IMR-90 (cell line): ENCODE measurements at regions not wholly inside any gene's neighbourhood (a gene's known extent, or its start where the extent isn't known, plus 50 kb on each side); places are given as distances from the start of the nearest gene placed in this dataset.

Experiments used
- ATAC-seq: fragments of 200-7000 bp; cut with Tn5 transposase; 2 replicates; pipeline ENCODE4 v1.9.1; 2020; ENCODE audit warnings: low read depth, mild to moderate bottlenecking, moderate library complexity
- BruUV-seq: library from RNA; stranded (reverse); fragments of 400-500 nt; replicated peaks from 2 replicates; lab custom pipeline; 2021; lab: Mats Ljungman, UMichigan
- CTCF ChIA-PET: fragments of 300-600 bp; formaldehyde crosslinking; extraction: SDS; loops from one replicate; lab custom pipeline; 2021; ENCODE audit warnings: antibody characterized with exemption; lab: Yijun Ruan, JAX
- POLR2A ChIA-PET: fragments of 300-600 bp; sonication (Branson Sonifier 250); formaldehyde crosslinking; loops from one replicate; lab custom pipeline; 2022; ENCODE audit warnings: antibody characterized with exemption; ENCODE audit not compliant: unreplicated experiment; lab: Charles Lee
- DNase-seq: peaks from one replicate; pipeline ENCODE4 v3.0.0; 2013
- H2AFZ ChIP-seq: replicated peaks from 2 replicates; pipeline ENCODE3; 2013; ENCODE audit warnings: low read length, mild to moderate bottlenecking; ENCODE audit not compliant: poor library complexity
- H2AK5ac ChIP-seq: 2 replicates; pipeline ENCODE4 v1.6.1; 2013; ENCODE audit warnings: low read depth, low read length, inconsistent platforms
- H2AK9ac ChIP-seq: replicated peaks from 2 replicates; pipeline ENCODE3; 2013; ENCODE audit warnings: mild to moderate bottlenecking, low read depth, low read length, moderate library complexity; ENCODE audit not compliant: poor library complexity
- H2BK120ac ChIP-seq: 2 replicates; pipeline ENCODE4 v1.6.1; 2013; ENCODE audit warnings: low read depth, low read length, inconsistent platforms
- H2BK15ac ChIP-seq: 3 replicates; pipeline ENCODE4 v1.6.1; 2013; ENCODE audit warnings: low read depth, low read length, inconsistent platforms
- H2BK20ac ChIP-seq: 2 replicates; pipeline ENCODE4 v1.6.1; 2013; ENCODE audit warnings: low read depth, mild to moderate bottlenecking, inconsistent platforms, low read length, moderate library complexity
- H2BK5ac ChIP-seq: 2 replicates; pipeline ENCODE4 v1.6.1; 2013; ENCODE audit warnings: mild to moderate bottlenecking, low read depth, low read length, inconsistent platforms; ENCODE audit not compliant: poor library complexity, severe bottlenecking
- H3K14ac ChIP-seq: replicated peaks from 2 replicates; pipeline ENCODE4 v1.6.1; 2013; ENCODE audit warnings: low read depth, low read length, inconsistent platforms
- H3K18ac ChIP-seq: 2 replicates; pipeline ENCODE4 v1.6.1; 2013; ENCODE audit warnings: low read depth, low read length, control low read depth
- H3K23ac ChIP-seq: 2 replicates; pipeline ENCODE4 v1.6.1; 2013; ENCODE audit warnings: low read depth, low read length, inconsistent platforms
- H3K27ac ChIP-seq: 2 replicates; pipeline ENCODE4 v1.5.1; 2013; ENCODE audit warnings: mild to moderate bottlenecking, control low read depth, low read length; ENCODE audit not compliant: insufficient read depth
- H3K27me3 ChIP-seq: 2 replicates; pipeline ENCODE4 v1.6.1; 2013; ENCODE audit warnings: low read length; ENCODE audit not compliant: control insufficient read depth, insufficient read depth
- H3K36me3 ChIP-seq: 2 replicates; pipeline ENCODE4 v1.6.1; 2013; ENCODE audit warnings: low read length, mixed read lengths; ENCODE audit not compliant: control insufficient read depth, insufficient read depth
- H3K4ac ChIP-seq: 2 replicates; pipeline ENCODE4 v1.6.1; 2013; ENCODE audit warnings: low read depth, low read length, inconsistent platforms
- H3K4me1 ChIP-seq: 2 replicates; pipeline ENCODE4 v1.6.1; 2013; ENCODE audit warnings: low read length, mixed read lengths; ENCODE audit not compliant: control insufficient read depth, insufficient read depth
- H3K4me2 ChIP-seq: 2 replicates; pipeline ENCODE4 v1.6.1; 2013; ENCODE audit warnings: low read depth, mild to moderate bottlenecking, control low read depth, low read length, moderate library complexity
- H3K4me3 ChIP-seq: 2 replicates; pipeline ENCODE4 v1.5.1; 2013; ENCODE audit warnings: low read depth, mild to moderate bottlenecking, control low read depth, low read length, moderate library complexity; ENCODE audit not compliant: insufficient read depth
- H3K56ac ChIP-seq: 2 replicates; pipeline ENCODE4 v1.6.1; 2013; ENCODE audit warnings: low read length, inconsistent platforms; ENCODE audit not compliant: insufficient read depth; ENCODE audit errors: extremely low read depth
- H3K79me1 ChIP-seq, 2 experiments: 2 replicates each; pipeline ENCODE4 v1.6.1; 2013; ENCODE audit warnings: low read length in 2 of 2, inconsistent platforms in 1 of 2, low read depth in 1 of 2
- H3K9ac ChIP-seq: 2 replicates; pipeline ENCODE4 v1.6.1; 2013; ENCODE audit warnings: low read depth, low read length, control low read depth
- H3K9me1 ChIP-seq: 2 replicates; pipeline ENCODE4 v1.6.1; 2013; ENCODE audit warnings: low read length, inconsistent platforms; ENCODE audit not compliant: insufficient read depth
- H3K9me3 ChIP-seq: 2 replicates; pipeline ENCODE4 v1.6.1; 2013; ENCODE audit warnings: low read length; ENCODE audit not compliant: control insufficient read depth, insufficient read depth
- H4K20me1 ChIP-seq: 2 replicates; pipeline ENCODE4 v1.6.1; 2013; ENCODE audit warnings: low read length, inconsistent platforms; ENCODE audit not compliant: insufficient read depth
- H4K5ac ChIP-seq: 2 replicates; pipeline ENCODE4 v1.6.1; 2013; ENCODE audit warnings: mild to moderate bottlenecking, low read depth, low read length, control low read depth
- H4K8ac ChIP-seq, 2 experiments: 2 replicates each; pipeline ENCODE4 v1.6.1; 2013; ENCODE audit warnings: low read depth in 2 of 2, low read length in 2 of 2, control low read depth in 1 of 2, inconsistent platforms in 1 of 2
- H4K91ac ChIP-seq: 2 replicates; pipeline ENCODE4 v1.6.1; 2013; ENCODE audit warnings: low read depth, low read length, inconsistent platforms; ENCODE audit not compliant: insufficient read depth
- BHLHE40 ChIP-seq: fragments of 150-350 bp; IDR thresholded peaks from 2 replicates; pipeline ENCODE4 v1.6.1; 2016; ENCODE audit warnings: mild to moderate bottlenecking, low read depth, low read length
- CEBPB ChIP-seq: IDR thresholded peaks from 2 replicates; pipeline ENCODE4 v1.6.1; 2012; ENCODE audit warnings: low read depth, low read length, improper control_type of control experiment
- CHD1 ChIP-seq: IDR thresholded peaks from 2 replicates; pipeline ENCODE4 v1.6.1; 2012; ENCODE audit warnings: low read depth, low read length, improper control_type of control experiment
- FOS ChIP-seq: fragments of 150-350 bp; IDR thresholded peaks from 2 replicates; pipeline ENCODE4 v1.6.1; 2016; ENCODE audit warnings: low read depth, low read length
- MAFK ChIP-seq: IDR thresholded peaks from 2 replicates; pipeline ENCODE4 v1.6.1; 2012; ENCODE audit warnings: low read depth, low read length, improper control_type of control experiment
- MAZ ChIP-seq: IDR thresholded peaks from 2 replicates; pipeline ENCODE4 v1.6.1; 2012; ENCODE audit warnings: low read depth, mild to moderate bottlenecking, low read length, improper control_type of control experiment, moderate library complexity, borderline replicate concordance
- MXI1 ChIP-seq: IDR thresholded peaks from 2 replicates; pipeline ENCODE4 v1.6.1; 2012; ENCODE audit warnings: low read depth, mild to moderate bottlenecking, low read length, moderate library complexity, borderline replicate concordance
- NFE2L2 ChIP-seq: fragments of 150-350 bp; IDR thresholded peaks from 2 replicates; pipeline ENCODE4 v1.6.1; 2016; ENCODE audit warnings: low read depth, mild to moderate bottlenecking, low read length
- POLR2A ChIP-seq: IDR thresholded peaks from 2 replicates; pipeline ENCODE4 v1.6.1; 2012; ENCODE audit warnings: mild to moderate bottlenecking, low read depth, low read length
- RAD21 ChIP-seq: IDR thresholded peaks from 2 replicates; pipeline ENCODE4 v1.6.1; 2012; ENCODE audit warnings: low read length, improper control_type of control experiment
- RCOR1 ChIP-seq: IDR thresholded peaks from 2 replicates; pipeline ENCODE4 v1.6.1; 2012; ENCODE audit warnings: mild to moderate bottlenecking, low read length, improper control_type of control experiment; ENCODE audit not compliant: insufficient replicate concordance
- RFX5 ChIP-seq: IDR thresholded peaks from 2 replicates; pipeline ENCODE4 v1.8.0; 2012; ENCODE audit warnings: low read depth, mild to moderate bottlenecking, low read length, moderate library complexity
- SMC3 ChIP-seq: fragments of 150-350 bp; IDR thresholded peaks from 2 replicates; pipeline ENCODE4 v1.6.1; 2016; ENCODE audit warnings: low read depth, mild to moderate bottlenecking, antibody characterized with exemption, low read length, moderate library complexity
- USF2 ChIP-seq: fragments of 150-350 bp; IDR thresholded peaks from 2 replicates; pipeline ENCODE4 v1.6.1; 2017; ENCODE audit warnings: mild to moderate bottlenecking, antibody characterized with exemption, low read length, low read depth
- WGBS, 2 experiments: methylation state at CpG; one replicate each; pipeline versions ENCODE4 v1.1.5 to v1.1.7; 2013; ENCODE audit warnings: missing lambda C conversion rate in 2 of 2; ENCODE audit not compliant: insufficient read length in 1 of 2; ENCODE audit errors: extremely low coverage in 2 of 2; 5-methylcytosine and 5-hydroxymethylcytosine counted together
- dilution Hi-C: fragments of 300-500 bp; cut with HindIII; formaldehyde crosslinking; loops from one replicate; pipeline ENCODE4 v1.14.3; 2018; ENCODE audit warnings: low sequenced_read_pairs; ENCODE audit not compliant: unreplicated experiment
- in situ Hi-C: fragments of 300-500 bp; cut with MboI; formaldehyde crosslinking; loops from 3 replicates; pipeline ENCODE4 v1.14.3; 2019; ENCODE audit warnings: low sequenced_read_pairs, inconsistent platforms, mixed read lengths
- intact Hi-C: fragments of 100-400 bp; cut with micrococcal nuclease; formaldehyde crosslinking; loops from 2 replicates; pipeline ENCODE4 v1.10.0; 2022
- TF ChIP-seq, protein P1 (sequence below): conservative IDR thresholded peaks from 2 replicates; pipeline ENCODE4 v1.5.1; 2012; ENCODE audit warnings: mild to moderate bottlenecking, low read depth, low read length, improper control_type of control experiment
- TF ChIP-seq, protein P2 (sequence below): fragments of 150-350 bp; IDR thresholded peaks from 2 replicates; pipeline ENCODE4 v1.6.1; 2016; ENCODE audit warnings: low read depth, mild to moderate bottlenecking, low read length, moderate library complexity, borderline replicate concordance

DNA sequence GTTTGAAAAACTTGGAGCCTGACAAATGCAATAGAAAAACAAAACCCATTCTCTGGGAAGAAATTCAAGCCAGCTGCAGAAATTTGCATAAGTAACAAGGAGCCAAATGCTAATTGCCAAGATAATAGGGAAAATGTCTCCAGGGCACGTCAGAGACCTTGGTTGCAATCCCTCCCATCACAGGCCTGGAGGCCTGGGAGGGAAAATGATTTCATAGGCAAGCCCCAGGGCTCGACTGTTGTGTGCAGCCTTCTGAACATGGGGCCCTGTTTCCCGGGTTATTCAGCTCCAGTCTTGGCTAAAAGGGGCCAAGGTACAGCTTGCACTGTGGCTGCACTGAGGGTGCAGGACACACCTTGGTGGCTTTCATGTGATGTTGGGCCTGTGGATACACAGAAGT lies 760.4 kb upstream of the PABPC4L start:
- Histone ChIP-seq H3K4me1 (no peaks in the 10 kb centered on the region), H2BK5ac (no peak overlapping the region), H3K9ac (no peak overlapping the region), H4K20me1 (no peaks in the 10 kb centered on the region), H3K18ac (no peak overlapping the region), H3K23ac (no peak overlapping the region), H2AK5ac (no peak overlapping the region), H3K4me2 (no peak overlapping the region), H3K56ac (no peak overlapping the region), H2AFZ (no peak overlapping the region), H3K9me3 (peaks cover 10% of the 10 kb centered on the region), H2BK120ac (no peak overlapping the region), H3K14ac (no peak overlapping the region), H2BK15ac (no peak overlapping the region), H2BK20ac (no peak overlapping the region), H4K91ac (no peak overlapping the region), H3K27me3 (no peaks in the 10 kb centered on the region), H3K36me3 (no peaks in the 10 kb centered on the region), H3K79me1 (no peaks in the 10 kb centered on the region), H3K27ac (no peak overlapping the region), H3K9me1 (no peaks in the 10 kb centered on the region), H3K4ac (no peak overlapping the region), H4K5ac (no peak overlapping the region), H4K8ac (no peak overlapping the region), H2AK9ac (no peak overlapping the region), H3K4me3 (no peak overlapping the region)
- intact Hi-C loops = no loop called here
- TF ChIP-seq MAFK (no peak), NFE2L2 (no peak), MXI1 (no peak), CHD1 (no peak), FOS (no peak), USF2 (no peak), BHLHE40 (no peak), RFX5 (no peak), POLR2A (no peak), SMC3 (no peak), CEBPB (no peak), MAZ (no peak), RCOR1 (no peak), RAD21 (no peak)
- TF ChIP-seq, protein P1, sequence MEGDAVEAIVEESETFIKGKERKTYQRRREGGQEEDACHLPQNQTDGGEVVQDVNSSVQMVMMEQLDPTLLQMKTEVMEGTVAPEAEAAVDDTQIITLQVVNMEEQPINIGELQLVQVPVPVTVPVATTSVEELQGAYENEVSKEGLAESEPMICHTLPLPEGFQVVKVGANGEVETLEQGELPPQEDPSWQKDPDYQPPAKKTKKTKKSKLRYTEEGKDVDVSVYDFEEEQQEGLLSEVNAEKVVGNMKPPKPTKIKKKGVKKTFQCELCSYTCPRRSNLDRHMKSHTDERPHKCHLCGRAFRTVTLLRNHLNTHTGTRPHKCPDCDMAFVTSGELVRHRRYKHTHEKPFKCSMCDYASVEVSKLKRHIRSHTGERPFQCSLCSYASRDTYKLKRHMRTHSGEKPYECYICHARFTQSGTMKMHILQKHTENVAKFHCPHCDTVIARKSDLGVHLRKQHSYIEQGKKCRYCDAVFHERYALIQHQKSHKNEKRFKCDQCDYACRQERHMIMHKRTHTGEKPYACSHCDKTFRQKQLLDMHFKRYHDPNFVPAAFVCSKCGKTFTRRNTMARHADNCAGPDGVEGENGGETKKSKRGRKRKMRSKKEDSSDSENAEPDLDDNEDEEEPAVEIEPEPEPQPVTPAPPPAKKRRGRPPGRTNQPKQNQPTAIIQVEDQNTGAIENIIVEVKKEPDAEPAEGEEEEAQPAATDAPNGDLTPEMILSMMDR = no peak
- TF ChIP-seq, protein P2, sequence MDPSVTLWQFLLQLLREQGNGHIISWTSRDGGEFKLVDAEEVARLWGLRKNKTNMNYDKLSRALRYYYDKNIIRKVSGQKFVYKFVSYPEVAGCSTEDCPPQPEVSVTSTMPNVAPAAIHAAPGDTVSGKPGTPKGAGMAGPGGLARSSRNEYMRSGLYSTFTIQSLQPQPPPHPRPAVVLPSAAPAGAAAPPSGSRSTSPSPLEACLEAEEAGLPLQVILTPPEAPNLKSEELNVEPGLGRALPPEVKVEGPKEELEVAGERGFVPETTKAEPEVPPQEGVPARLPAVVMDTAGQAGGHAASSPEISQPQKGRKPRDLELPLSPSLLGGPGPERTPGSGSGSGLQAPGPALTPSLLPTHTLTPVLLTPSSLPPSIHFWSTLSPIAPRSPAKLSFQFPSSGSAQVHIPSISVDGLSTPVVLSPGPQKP = no peak
- ChIA-PET CTCF (no interaction called here), POLR2A (no interaction called here)
- WGBS, 2 experiments = 7% methylated on average over 2 of the region's 3 CpGs; no CpG with 5 or more reads in 1 of the 2 experiments
- no TSS peak for BruUV-seq
- dilution Hi-C loops = no loop called here
- in situ Hi-C loops = no loop called here
- ATAC-seq (no peak), DNase-seq (no peak)
